ENCODE measurements at regions not wholly inside any gene's neighbourhood (a gene's known extent, or its start where the extent isn't known, plus 50 kb on each side); places are given as distances from the start of the nearest gene placed in this dataset.

DNA sequence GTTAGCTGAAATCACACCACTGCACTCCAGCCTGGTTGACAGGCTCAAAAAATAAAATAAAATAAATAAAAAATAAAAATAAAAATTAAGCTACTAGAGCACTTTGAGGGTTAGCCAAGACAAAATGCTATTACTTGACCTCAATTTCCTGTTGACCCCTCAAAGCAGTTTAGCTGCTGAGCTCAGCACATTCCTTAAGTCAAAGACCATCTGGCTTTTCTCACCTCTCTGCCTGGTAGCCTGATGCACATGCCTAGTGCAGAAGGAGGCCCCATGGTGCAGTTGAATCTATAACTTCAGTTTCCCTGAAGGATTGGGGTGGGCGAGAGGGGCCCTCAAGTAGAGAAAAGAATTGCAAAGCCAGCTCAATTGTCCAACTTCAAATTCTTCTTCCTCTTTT lies 211.1 kb upstream of the GALNT17 start:
- Histone ChIP-seq H3K27ac (ENCODE audit: insufficient read depth, low read depth, low read length) (no peak overlapping the region), H3K9me1 (replicated peaks; ENCODE audit: control insufficient read depth, extremely low read depth, insufficient read depth, low read length) (no peaks in the 10 kb centered on the region), H2AFZ (ENCODE audit: low read depth, low read length) (no peak overlapping the region), H4K20me1 (replicated peaks; ENCODE audit: control insufficient read depth, extremely low read depth, insufficient read depth, low read length) (no peaks in the 10 kb centered on the region), H3K4me1 (ENCODE audit: control insufficient read depth, extremely low read depth, insufficient read depth, low read length) (no peaks in the 10 kb centered on the region), H3K9me3 (replicated peaks; ENCODE audit: control insufficient read depth, insufficient read depth, low read length) (peaks cover 2% of the 10 kb centered on the region), H3K79me2 (ENCODE audit: control insufficient read depth, insufficient read depth, low read length) (no peaks in the 10 kb centered on the region), H3K9ac (replicated peaks; ENCODE audit: extremely low read depth, insufficient read depth, low read length) (no peak overlapping the region), H3K36me3 (ENCODE audit: control insufficient read depth in 2 of 2, extremely low read depth in 1 of 2, insufficient read depth in 2 of 2, low read length in 2 of 2) (no peaks in the 10 kb centered on the region), H3K4me3 (replicated peaks in 1 of 3; ENCODE audit: insufficient read depth in 1 of 3, low read depth in 1 of 3, low read length in 3 of 3) (no peak overlapping the region), H3K4me2 (ENCODE audit: insufficient read depth, low read length) (no peak overlapping the region), H3K27me3 (ENCODE audit: control insufficient read depth in 2 of 2, insufficient read depth in 2 of 2, low read length in 2 of 2) (no peaks in the 10 kb centered on the region)
- FAIRE-seq (no peak), DNase-seq (ENCODE audit: low read depth, low spot score) (no peak)
- no TSS peak for BruUV-seq (replicated peaks)
- intact Hi-C loops (cut with micrococcal nuclease) (no loop called here), dilution Hi-C loops (cut with MboI; ENCODE audit: extremely low pct_ligation_motif_present, low sequenced_read_pairs) (no loop called here)
- TF ChIP-seq POLR2A (IDR thresholded peaks at IDR 0.05; ENCODE audit: low read depth, low read length) (no peak), GATA2 (IDR thresholded peaks at IDR 0.05; ENCODE audit: insufficient read depth, insufficient read length, low read depth, low read length) (no peak), POLR2AphosphoS5 (IDR thresholded peaks at IDR 0.05; ENCODE audit: insufficient read depth, low read depth, low read length) (no peak), EZH2 (IDR thresholded peaks at IDR 0.05; ENCODE audit: borderline replicate concordance, low read depth, low read length, severe bottlenecking) (no peak), MYC (IDR thresholded peaks at IDR 0.05; ENCODE audit: low read depth, low read length) (no peak), JUN (IDR thresholded peaks at IDR 0.05; ENCODE audit: borderline replicate concordance, insufficient read depth, insufficient read length, low read depth) (no peak), FOS (IDR thresholded peaks at IDR 0.05; ENCODE audit: borderline replicate concordance, insufficient read depth, low read length) (no peak)
- TF ChIP-seq, protein P1, sequence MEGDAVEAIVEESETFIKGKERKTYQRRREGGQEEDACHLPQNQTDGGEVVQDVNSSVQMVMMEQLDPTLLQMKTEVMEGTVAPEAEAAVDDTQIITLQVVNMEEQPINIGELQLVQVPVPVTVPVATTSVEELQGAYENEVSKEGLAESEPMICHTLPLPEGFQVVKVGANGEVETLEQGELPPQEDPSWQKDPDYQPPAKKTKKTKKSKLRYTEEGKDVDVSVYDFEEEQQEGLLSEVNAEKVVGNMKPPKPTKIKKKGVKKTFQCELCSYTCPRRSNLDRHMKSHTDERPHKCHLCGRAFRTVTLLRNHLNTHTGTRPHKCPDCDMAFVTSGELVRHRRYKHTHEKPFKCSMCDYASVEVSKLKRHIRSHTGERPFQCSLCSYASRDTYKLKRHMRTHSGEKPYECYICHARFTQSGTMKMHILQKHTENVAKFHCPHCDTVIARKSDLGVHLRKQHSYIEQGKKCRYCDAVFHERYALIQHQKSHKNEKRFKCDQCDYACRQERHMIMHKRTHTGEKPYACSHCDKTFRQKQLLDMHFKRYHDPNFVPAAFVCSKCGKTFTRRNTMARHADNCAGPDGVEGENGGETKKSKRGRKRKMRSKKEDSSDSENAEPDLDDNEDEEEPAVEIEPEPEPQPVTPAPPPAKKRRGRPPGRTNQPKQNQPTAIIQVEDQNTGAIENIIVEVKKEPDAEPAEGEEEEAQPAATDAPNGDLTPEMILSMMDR (IDR thresholded peaks at IDR 0.05; ENCODE audit: extremely low read depth in 1 of 2, insufficient read depth in 1 of 2, low read depth in 1 of 2, low read length in 2 of 2): no peak
- TF ChIP-seq, protein P2, sequence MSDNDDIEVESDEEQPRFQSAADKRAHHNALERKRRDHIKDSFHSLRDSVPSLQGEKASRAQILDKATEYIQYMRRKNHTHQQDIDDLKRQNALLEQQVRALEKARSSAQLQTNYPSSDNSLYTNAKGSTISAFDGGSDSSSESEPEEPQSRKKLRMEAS (IDR thresholded peaks at IDR 0.05; ENCODE audit: insufficient read depth, insufficient read length): no peak
- ChIA-PET CTCF (interaction anchor here (0.8 kb wide), 1 partner anchor 19 kb away, joined by 3 read pairs; no protein-coding TSS in a partner anchor), POLR2A (no interaction called here)
